ENCODE measurements at regions not wholly inside any gene's neighbourhood (a gene's known extent, or its start where the extent isn't known, plus 50 kb on each side); places are given as distances from the start of the nearest gene placed in this dataset.
"Not testable (repeated sequence)": the region's sequence is repeated elsewhere in the genome, so short reads cannot be mapped to it uniquely, and the experiment has no call there.

GRCh38 chr1:76715474-76715873 is 151.8 kb upstream of the ST6GALNAC5 start:
- H3K27ac ChIP-seq: no peak overlapping the region
- no peak overlapping the region for H3K4me3 ChIP-seq
- DNase-seq (ENCODE audit: low spot score): no peak
- no peak for TF ChIP-seq CTCF (IDR thresholded peaks at IDR 0.05)

GRCh38 chr1:76723949-76724348 is 143.3 kb upstream of the ST6GALNAC5 start:
- H3K4me3 ChIP-seq: no peak overlapping the region
- no peak for DNase-seq (ENCODE audit: low spot score)
- H3K27ac ChIP-seq: no peak overlapping the region
- no peak for TF ChIP-seq CTCF (IDR thresholded peaks at IDR 0.05)

GRCh38 chr1:76724816-76725215 is 142.5 kb upstream of the ST6GALNAC5 start:
- Histone ChIP-seq H3K4me3 (no peak overlapping the region), H3K27ac (no peak overlapping the region)
- TF ChIP-seq CTCF (IDR thresholded peaks at IDR 0.05): no peak
- DNase-seq (ENCODE audit: low spot score): no peak

GRCh38 chr1:76725864-76726619 is 141.2 kb upstream of the ST6GALNAC5 start:
- no peak overlapping the region for H3K4me3 ChIP-seq
- no peak for TF ChIP-seq CTCF (IDR thresholded peaks at IDR 0.05)
- no peak overlapping the region for H3K27ac ChIP-seq
- DNase-seq (ENCODE audit: low spot score): no peak

- no peak for TF ChIP-seq CTCF (IDR thresholded peaks at IDR 0.05)
- Histone ChIP-seq H3K27ac (no peak overlapping the region), H3K4me3 (no peak overlapping the region)
- DNase-seq (ENCODE audit: low spot score): no peak
Observed at GRCh38 chr1:76727520-76727919, 139.8 kb upstream of the ST6GALNAC5 start.

GRCh38 chr1:76729142-76729541 is 138.1 kb upstream of the ST6GALNAC5 start:
- no peak for DNase-seq (ENCODE audit: low spot score)
- TF ChIP-seq CTCF (IDR thresholded peaks at IDR 0.05): no peak

GRCh38 chr1:76730027-76730426 is 137.3 kb upstream of the ST6GALNAC5 start:
- no peak for DNase-seq (ENCODE audit: low spot score)
- Histone ChIP-seq H3K27ac (no peak overlapping the region), H3K4me3 (no peak overlapping the region)
- TF ChIP-seq CTCF (IDR thresholded peaks at IDR 0.05): no peak

More at GRCh38 chr1:76729142-76729541, 138.1 kb upstream of the ST6GALNAC5 start:
- Histone ChIP-seq H3K4me3 (no peak overlapping the region), H3K27ac (no peak overlapping the region)

- not testable (repeated sequence) for DNase-seq (ENCODE audit: low spot score); H3K27ac ChIP-seq
Observed at GRCh38 chr1:76738355-76738754, 128.9 kb upstream of the ST6GALNAC5 start.

GRCh38 chr1:76740956-76741355 is 126.3 kb upstream of the ST6GALNAC5 start:
- DNase-seq (ENCODE audit: low spot score); H3K27ac ChIP-seq; H3K4me3 ChIP-seq: not testable (repeated sequence)

More at GRCh38 chr1:76738355-76738754, 128.9 kb upstream of the ST6GALNAC5 start:
- H3K4me3 ChIP-seq: not testable (repeated sequence)

All from coronary artery (tissue), 2 donors.